Choroid plexus epithelial cell (primary cell): ENCODE measurements at regions not wholly inside any gene's neighbourhood (a gene's known extent, or its start where the extent isn't known, plus 50 kb on each side); places are given as distances from the start of the nearest gene placed in this dataset.

Experiments
- DNase-seq: peaks from one replicate; pipeline ENCODE4 v3.0.0-alpha.2; 2010; ENCODE audit warnings: low read depth
- H3K4me3 ChIP-seq: 2 replicates; pipeline ENCODE4 v1.5.1; 2011; ENCODE audit warnings: low read depth, mild to moderate bottlenecking, control low read depth, low read length, moderate library complexity
- CTCF ChIP-seq: conservative IDR thresholded peaks from 2 replicates; pipeline ENCODE4 v1.5.1; 2011; ENCODE audit warnings: low read depth, mild to moderate bottlenecking, control low read depth, inconsistent platforms, low read length, moderate library complexity

GRCh38 chr12:46432325-46432724, 59.8 kb upstream of the SLC38A2 start:
- H3K4me3 ChIP-seq, result no peak overlapping the region
- no peak for DNase-seq
- TF ChIP-seq CTCF, result no peak

GRCh38 chr12:46430340-46430948, 57.9 kb upstream of the SLC38A2 start:
- no peak for TF ChIP-seq CTCF
- no peak overlapping the region for H3K4me3 ChIP-seq
- peak; percentile 92 for DNase-seq
